Left lobe of liver (tissue), 2 donors: ENCODE measurements at regions not wholly inside any gene's neighbourhood (a gene's known extent, or its start where the extent isn't known, plus 50 kb on each side); places are given as distances from the start of the nearest gene placed in this dataset.
A peak's percentile ranks its signal among the peaks of the same experiment; 100 is the strongest.

Experiments
- ATAC-seq: fragments of 200-7000 bp; cut with Tn5 transposase; one replicate; pipeline ENCODE4 v1.9.1; 2020; ENCODE audit warnings: mild to moderate bottlenecking, moderate library complexity
- DNase-seq: peaks from one replicate; pipeline ENCODE4 v3.0.0-alpha.2; 2020; ENCODE audit warnings: low spot score
- donor health status: DM: no; HTN: no; CAD: no; lungs with moderate emphysema.
- donor health status: DM: no; HTN: yes; CAD: no.

DNA sequence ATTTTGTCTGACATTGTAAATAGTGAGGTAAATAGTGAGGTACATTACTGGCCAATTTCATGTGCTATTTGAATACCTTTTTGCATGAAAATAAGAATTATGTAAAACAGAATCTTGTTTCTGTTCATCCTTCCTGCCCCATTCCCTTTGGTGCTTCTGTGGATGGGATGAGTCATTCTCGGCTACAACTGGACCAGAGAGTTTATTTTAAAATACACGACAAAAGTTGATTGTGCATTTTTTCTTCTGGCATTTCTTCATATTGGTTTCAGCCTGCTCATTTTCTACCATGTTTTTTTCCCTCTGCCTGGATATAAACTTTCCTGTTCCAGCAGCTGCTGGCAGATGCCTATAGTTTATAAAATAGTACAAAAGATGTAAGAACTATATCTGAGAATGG, 107.5 kb downstream of the CYSLTR2 start:
- DNase-seq (no peak), ATAC-seq (no peak)

DNA sequence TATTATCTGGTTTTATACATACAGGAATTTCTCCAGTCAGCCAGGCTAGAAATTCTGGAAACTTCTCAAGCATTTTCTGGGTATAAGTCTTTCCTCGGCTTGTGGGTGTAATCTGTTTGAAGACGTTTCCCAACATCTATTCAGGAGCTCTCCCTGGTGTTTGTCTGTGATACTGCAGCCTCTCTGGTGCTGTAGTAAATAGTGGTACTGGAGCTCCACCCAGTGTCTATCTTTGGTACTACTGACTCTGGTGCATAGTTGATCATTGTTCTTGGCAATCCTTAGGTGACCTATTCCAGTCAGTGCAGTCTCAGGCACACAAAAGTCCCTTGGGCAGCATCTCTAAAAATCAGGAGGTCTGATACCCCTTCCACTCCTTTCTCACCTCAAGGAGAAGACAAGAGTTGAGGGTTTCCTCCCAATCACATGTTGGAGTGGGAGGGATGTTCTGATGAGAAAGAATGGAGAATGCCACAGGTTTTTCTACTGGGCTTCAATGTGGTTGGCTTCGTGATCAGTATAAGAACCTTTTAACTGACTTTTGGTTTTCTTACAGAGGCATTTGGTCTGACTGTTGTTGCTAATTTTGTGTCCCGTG, 115.5 kb downstream of the CYSLTR2 start:
- ATAC-seq: peak; percentile 100
- peak; percentile 78 for DNase-seq

DNA sequence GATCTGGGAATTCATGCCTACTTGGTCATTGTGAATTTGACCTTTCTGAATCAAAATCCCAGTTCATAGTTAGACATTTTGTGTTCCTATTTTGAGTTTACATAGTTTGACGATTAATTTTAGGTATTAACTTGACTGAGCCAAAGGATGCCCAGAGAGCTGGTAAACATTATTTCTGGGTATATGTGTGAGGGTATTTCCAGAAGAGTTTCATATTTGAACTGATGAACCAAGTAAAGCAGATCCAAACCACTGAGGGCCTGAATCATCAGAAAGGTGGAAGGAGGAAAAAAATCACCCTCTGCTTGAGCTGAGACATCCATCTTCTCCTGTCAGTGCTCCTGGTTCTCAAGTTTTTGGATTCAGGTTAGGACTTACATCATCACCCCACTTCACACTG, 116.6 kb downstream of the CYSLTR2 start:
- ATAC-seq (no peak), DNase-seq (no peak)

DNA sequence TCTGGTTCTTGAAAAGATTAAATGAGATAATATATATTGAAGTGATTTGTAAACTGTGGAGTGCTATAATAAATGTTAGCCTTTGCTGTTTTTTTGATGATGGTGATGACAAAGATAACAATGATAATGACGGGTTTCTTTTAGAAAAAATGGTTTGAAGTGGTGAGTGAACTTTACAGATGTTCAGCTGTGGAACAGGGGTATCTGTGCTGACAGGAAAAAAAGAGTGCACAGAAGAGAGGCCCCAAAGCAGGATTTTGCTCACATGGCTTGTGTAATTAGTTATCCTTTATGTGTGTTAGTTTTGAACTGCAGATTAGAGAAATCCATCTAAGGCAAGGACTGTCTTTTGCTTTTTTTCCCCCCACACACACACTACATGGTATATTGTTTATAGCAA, 119.2 kb downstream of the CYSLTR2 start:
- ATAC-seq (no peak), DNase-seq (no peak)

DNA sequence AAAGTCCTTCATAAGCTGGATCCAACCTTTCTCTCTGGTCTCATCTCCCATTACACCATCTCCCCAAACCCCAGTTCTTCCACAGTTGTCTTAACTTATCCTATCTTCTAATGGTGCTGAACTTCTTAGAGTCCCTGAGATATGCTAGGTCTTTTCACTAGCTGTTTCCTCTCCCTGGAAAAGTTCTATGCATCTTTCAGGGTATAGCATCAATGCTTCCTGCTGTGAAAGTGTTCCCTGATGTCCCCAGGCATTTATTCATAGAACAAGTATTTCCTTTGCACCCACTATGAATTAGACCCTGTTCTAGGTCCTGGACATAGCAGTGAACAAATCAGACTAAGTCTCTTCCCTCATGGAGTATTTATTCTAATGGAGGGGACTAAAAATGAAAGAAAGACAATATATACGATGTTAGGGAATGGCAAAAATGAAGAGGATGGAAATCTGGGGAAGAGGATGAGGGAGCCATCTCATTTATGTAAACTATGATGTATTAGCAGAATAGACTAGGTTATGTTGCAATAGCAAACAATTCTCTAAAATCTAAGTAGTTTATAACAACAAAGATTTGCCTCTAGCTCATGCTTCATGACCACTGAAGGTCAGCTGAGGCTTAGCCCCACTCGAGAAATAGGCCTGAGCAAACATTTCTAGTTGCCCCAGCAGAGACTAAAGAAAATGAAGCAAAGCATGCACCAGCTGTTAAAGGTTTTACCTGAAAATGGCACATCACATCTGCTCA, 120.0 kb downstream of the CYSLTR2 start:
- DNase-seq: no peak
- no peak for ATAC-seq

DNA sequence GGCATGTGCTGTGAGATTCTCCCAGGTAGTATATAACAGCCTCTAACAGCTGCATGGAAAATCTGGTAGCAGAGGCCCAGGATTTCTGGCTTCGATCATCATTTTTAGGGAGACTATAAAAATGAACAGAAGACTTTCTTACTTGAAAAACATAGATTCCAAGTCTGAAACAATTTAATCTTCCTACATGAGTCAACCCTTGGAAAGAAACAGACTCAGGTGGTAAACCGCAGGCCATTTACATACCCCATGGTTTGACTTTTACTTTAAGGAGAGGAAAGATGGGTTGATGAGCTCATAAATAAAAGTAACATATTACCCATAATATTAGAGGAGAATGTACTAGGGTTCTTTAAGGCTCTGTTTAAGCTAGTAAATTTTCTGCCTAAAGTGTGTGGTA, 121.6 kb downstream of the CYSLTR2 start:
- ATAC-seq (no peak), DNase-seq (no peak)

DNA sequence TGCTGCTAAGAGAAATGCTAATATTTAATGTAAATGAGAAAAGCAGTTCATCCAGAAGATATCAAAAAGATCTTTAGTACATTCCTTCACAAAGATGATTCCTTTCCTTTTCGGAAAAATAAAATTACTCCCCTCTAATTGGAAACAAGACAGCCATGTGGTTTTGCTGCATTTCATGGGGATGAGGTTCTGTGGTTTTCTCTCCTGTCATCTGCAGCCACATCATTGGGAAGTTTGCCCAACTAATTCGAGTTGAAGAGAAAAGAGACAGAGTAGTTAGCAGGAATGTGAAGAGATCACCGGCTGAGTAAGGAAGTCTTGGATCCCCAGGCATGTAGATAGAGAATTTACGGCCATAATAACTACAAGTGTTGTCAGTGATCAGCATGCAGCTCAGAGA, 122.1 kb downstream of the CYSLTR2 start:
- no peak for DNase-seq
- no peak for ATAC-seq

DNA sequence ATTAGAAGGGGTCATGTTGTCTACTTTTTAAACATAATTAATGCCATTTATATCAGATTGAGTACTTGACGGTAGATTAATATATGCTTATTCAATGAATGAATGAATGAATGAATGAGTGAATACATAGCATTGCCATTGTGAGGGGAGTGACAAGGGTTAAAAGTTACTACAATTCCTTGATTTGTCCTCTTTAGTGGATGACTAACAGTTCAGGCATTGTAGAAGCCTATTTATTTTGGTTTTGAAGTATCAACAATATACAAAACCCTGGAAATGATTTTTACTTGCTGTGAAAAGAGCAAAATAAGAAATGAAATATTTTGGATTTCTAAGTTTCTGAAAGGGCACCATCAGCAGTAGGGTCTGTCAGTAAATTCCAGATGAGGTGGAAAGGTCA, 122.7 kb downstream of the CYSLTR2 start:
- DNase-seq (no peak), ATAC-seq (no peak)

DNA sequence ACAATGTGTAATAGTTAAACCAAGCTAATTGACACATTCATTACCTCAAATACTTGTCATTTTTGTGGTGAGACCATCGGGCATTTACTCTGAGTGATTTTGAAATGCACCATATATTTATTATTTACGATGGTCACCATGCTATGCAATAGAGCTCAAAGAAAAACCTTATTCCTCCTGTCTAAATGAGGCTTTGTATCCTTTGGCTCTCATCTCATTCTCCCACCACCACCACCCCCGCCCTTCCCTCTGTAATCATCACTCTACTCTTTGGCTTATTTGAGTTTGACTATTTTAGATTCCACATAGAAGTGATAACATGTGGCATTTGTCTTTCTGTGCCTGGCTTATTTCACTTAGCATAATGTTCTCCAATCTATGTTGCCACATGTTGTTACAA, 124.9 kb downstream of the CYSLTR2 start:
- no peak for ATAC-seq
- DNase-seq: no peak

DNA sequence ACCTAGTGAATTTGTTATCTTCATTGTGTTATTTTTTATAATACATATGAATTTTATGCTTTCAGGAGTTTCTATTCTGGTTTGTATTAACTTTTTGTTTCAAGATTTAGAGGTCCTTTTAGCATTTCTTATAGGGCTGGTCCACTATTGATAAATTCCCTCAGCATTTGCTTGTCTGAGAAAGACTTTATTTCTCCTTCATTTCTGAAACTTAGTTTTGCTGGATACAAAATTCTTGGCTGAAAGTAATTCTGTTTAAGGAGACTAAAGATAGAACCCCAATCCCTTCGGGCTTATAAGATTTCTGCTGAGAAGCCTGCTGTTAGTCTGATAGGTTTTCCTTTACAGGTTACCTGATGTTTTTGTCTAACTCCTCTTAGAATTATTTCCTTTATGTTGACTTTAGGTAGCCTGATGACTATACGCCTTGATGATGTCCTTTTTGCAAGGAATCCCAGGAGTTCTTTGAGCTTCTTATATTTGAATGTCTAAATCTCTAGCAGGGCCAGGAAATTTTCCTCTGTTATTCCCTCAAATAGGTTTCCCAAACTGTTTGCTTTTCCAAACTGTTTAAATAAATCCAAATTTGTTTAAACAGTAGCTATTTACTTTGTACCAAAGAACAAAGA, 127.1 kb downstream of the CYSLTR2 start:
- ATAC-seq (no peak), DNase-seq (no peak)

DNA sequence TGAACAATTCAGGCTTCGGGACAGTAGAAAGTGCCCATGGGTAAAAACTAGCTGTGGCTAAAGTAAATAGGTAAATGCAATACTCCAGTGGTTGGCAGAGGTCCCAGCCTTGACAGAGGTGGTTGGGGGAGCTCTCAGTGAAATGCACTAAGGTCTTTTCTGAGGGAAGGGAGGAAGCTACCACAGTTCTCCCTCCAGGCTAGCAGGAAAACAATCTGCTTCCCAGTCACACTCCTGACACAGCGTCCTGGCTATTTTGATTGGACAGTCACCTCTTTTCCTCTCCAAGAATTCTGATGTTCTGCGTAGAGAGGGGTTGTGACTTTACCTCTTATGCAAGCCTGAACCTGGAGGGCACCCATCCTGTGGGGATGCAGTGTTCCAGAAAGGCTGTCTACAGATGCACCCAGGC, 128.7 kb downstream of the CYSLTR2 start:
- peak; percentile 62 for ATAC-seq

DNA sequence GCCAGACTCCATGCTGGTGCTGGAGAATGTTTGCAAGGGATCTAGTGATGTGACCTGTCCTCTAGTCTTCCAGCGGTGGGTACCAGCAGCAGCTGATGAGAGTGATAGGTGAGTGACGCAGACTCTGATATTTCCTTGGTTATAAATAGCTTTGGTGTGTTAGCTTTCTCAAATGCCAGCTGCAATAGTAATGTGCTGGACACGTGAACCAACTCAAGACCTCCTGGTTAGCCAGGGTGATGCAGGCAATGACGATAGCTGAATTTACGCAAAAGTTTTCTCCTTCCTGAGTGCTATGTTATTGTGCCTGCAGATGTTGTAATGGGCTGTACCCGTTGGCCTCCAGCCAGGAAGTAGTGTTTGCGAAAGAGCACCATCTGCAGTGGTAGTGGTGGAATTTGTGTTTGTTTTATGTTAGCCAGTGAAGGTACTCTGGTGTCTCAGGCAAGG, 129.5 kb downstream of the CYSLTR2 start:
- ATAC-seq: peak; percentile 83

More for the DNA sequence above, 128.7 kb downstream of the CYSLTR2 start:
- peak; percentile 65 for DNase-seq

DNA sequence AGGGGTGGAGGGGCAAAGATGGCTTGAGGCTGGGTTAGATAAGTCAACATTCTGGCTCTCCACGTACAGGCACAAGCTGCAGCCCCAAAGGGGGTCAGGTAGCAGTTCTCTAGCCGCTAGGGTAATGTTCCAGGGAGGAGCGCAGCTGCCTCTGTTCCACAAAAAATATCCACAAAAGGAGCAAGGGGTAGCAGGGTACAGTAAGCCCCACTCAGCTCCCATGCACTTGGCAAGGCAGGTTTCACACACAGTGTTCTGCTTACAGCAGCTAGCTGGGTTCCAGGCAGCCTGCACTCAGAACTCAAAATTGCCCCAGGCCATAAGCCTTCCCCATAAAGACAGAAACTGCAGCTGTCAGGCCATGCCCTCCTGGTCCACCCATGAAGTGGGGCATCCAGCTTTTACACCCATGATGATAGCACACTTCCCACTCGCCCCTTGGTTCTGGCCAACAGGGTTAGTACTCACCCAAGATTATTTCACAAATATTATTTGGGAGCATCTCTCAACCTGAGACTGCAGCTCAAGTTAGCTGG, 130.0 kb downstream of the CYSLTR2 start:
- no peak for ATAC-seq
- DNase-seq: no peak

More for the DNA sequence above, 129.5 kb downstream of the CYSLTR2 start:
- DNase-seq: peak; percentile 90

DNA sequence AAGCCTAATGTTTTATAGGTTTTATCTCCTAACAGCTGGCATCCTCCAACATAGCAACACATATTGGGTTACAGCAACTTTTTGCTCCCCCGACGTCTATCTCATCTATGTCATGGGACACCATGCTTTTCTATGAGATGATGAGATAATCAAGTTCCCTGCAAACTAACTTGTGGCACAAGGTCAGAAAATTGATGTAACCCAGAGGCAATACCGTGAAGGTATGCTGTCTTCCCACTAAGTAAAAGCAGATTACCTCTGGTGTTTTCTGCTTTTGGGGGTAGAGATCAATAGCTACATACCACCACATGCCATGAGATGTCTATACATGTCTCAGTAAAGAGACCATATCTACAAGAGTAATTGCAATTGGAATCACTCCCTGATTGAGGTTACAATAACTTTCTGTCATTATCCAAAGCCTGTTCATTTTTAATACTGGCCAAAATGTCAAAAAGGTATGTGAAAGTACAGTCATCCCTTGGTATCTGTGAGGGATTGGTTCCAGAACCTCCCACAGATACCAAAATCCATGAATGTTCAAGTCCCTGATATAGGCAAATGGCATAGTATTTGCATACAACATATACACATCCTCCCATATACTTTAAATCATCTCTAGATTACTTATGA, 131.3 kb downstream of the CYSLTR2 start:
- DNase-seq (no peak), ATAC-seq (no peak)

DNA sequence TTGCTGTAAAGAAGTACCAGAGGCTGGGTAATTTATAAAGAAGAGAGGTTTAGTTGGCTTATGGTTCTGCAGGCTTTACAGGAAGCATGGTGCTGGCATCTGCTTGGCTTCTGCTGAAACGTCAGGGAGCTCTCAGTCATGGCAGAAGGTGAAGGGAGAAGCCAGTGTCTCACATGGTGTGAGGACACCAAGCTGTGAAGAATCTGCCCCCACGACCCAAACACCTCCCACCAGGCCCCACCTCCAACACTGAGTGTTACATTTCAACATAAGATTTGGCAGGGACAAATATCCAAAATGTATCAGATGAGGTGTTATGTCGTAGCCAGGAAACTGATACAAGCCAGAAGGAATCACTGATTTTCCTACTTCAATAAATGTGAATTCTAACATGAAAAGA, 136.5 kb downstream of the CYSLTR2 start:
- DNase-seq (no peak), ATAC-seq (no peak)

DNA sequence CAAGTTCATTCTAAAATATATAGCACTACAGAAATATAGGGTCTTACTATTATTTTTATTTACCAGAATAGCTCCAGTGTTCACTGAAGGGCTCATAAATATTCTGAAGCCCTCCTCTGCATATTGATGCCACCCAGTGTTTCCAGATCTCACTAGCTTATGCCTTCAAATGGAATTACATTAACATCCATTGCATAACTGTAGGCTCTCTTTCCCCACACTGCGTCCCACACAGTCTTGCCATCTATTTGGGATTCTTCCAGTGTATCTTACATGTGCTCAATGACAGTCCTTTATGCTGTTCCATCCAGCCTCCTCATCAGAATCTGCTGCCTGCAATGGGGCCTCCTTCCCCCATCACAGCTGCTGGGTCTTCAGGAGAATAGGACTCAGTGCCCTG, 137.2 kb downstream of the CYSLTR2 start:
- ATAC-seq (no peak), DNase-seq (no peak)

DNA sequence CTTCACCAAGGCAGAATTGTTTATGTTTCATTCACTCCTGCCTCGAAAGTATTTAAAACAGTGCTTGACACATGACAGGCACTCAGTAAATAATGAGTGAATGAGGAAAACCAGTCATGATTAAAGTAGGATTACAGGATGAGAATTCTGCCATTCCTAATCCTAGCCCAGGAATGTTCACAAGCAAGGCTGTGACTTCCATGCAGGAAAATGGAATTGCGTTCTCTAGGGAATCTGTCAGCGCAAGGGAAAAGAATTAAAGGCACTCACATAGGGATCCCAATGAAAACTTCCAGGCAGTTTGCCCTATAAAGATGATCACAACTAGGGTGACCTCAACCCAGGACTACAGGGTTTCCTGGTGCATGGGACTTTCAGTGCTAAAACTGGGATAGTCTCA, 143.4 kb downstream of the CYSLTR2 start:
- DNase-seq (no peak), ATAC-seq (no peak)

DNA sequence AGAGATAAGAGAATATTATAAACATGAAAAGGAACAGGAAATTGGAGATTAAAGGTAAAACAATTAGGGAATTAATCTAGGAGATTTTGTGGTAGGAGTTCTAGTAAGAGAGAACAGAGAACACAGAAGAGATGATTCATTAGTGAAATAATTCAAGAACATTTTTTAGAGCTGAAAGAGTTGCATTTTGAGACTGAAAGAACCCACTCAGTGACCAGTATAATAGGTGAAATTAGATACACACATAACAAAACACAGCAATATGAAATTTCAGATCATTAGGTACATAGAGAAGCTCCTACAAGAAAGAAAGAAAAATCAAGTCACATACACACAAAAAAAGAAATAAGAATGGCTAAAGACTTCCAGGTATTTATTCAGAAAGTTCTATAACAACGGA, 144.0 kb downstream of the CYSLTR2 start:
- DNase-seq: no peak
- no peak for ATAC-seq

DNA sequence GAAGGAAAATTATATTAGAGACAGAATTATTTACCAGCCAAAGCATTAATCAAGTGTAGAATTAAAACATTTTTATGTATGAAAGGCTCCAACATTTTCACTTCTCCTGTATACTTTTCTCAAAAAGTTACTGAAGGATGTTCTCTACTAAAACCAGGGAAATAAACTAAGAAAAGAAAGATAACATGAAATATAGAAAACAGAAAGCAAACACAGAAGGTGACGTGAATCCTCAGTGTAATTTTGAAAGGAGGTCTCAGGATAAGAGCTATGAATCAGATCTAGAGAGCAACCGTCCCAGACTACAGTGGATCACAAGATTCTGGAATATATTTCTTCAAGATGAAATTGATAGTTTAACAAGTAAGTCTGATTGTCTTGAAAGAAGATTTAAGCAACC, 144.5 kb downstream of the CYSLTR2 start:
- DNase-seq: no peak
- ATAC-seq: no peak

DNA sequence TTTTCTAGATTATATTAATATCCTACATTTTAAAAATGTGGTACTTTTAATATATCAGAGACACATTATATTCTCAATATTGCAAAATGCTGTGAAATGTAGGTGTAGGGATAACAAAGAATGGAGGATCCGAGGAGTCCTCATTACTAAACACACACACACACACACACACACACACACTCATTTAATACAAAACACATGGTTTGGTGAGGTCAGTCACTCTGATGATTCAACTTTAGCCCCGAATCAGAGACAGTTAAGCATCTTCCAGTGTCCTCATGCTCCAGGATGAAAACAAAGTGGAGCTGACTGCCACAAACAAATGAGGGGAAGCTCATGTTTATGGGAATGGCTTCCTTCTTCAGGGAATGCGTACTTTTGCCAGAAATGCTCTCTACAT, 147.5 kb downstream of the CYSLTR2 start:
- ATAC-seq (no peak), DNase-seq (no peak)

DNA sequence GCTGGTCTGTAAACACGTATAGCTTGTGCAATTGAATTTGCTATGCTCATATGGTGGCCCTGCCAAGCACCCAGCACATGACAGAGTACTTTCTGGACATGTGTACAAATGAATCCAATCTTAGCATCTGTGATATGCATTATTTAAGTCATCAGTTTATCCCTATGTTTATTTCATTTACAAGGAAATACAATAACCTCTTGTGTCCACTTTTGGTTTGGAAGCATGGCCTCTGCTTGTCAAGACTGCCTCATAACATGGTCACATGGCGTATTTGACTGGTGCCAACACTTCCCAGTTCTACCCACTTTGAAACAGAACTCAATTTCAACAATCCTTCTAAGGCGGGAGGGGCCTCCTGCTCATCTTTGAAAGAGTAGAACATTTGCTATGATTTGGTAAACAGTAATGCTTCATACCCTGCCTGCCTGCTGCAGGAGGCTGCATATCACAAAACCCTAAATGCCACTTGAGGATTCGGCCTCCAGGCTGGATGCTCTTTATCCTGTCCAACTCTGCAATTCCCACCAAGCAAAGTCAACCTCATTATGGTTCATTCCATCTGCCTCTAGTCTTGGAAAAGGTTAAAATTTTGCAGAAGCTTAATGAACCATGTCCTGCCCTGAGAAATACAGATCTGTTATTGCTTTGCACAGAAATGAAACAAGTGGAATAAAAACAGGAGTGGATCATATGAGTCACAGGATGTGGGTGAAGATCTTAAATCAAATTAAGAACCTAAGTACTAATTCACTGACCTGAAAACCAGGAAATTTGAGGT, 151.3 kb downstream of the CYSLTR2 start:
- ATAC-seq (no peak), DNase-seq (no peak)
